ENCODE measurements at regions not wholly inside any gene's neighbourhood (a gene's known extent, or its start where the extent isn't known, plus 50 kb on each side); places are given as distances from the start of the nearest gene placed in this dataset.

DNA sequence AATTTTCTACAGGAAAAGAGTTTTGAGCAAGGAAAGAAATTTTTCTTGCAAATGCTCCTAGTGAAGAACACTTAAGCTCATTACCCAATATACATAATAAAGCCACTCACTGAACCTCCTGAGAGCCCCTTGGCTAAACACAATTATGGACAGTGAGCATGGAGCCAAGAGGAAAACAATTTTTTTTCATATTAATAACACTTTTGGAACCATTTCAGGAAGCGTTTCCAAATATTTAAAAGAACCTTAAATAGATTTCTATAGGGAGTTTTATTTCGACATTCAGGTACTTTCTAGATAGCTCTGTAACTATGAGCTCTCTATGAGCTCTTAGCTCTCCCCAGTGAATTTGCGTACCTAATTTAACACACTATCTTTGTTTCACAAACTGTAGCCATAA is 581.1 kb downstream of the ZNF385D start:
- DNase-seq, result no peak
- H3K36me3 ChIP-seq (replicated peaks in 1 of 2; ENCODE audit: control insufficient read depth in 1 of 2, insufficient read depth in 2 of 2, low read length in 2 of 2), result no peaks in the 10 kb centered on the region
- H4K20me1 ChIP-seq (ENCODE audit: insufficient read depth, low read length), result no peaks in the 10 kb centered on the region
- no peaks in the 10 kb centered on the region for H3K4me1 Mint-ChIP-seq
- H3K9me3 Mint-ChIP-seq, result peaks cover 0 to 8% (median 2%) of the 10 kb centered on the region in 7 donors
- intact Hi-C loops (cut with micrococcal nuclease), result no loop called here
- H3K36me3 Mint-ChIP-seq, result no peaks in the 10 kb centered on the region
- H3K9ac ChIP-seq (ENCODE audit: insufficient read depth, low read length, poor library complexity, severe bottlenecking), result no peak overlapping the region
- TF ChIP-seq, protein P1, sequence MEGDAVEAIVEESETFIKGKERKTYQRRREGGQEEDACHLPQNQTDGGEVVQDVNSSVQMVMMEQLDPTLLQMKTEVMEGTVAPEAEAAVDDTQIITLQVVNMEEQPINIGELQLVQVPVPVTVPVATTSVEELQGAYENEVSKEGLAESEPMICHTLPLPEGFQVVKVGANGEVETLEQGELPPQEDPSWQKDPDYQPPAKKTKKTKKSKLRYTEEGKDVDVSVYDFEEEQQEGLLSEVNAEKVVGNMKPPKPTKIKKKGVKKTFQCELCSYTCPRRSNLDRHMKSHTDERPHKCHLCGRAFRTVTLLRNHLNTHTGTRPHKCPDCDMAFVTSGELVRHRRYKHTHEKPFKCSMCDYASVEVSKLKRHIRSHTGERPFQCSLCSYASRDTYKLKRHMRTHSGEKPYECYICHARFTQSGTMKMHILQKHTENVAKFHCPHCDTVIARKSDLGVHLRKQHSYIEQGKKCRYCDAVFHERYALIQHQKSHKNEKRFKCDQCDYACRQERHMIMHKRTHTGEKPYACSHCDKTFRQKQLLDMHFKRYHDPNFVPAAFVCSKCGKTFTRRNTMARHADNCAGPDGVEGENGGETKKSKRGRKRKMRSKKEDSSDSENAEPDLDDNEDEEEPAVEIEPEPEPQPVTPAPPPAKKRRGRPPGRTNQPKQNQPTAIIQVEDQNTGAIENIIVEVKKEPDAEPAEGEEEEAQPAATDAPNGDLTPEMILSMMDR (IDR thresholded peaks at IDR 0.05), result no peak
- H3K27ac Mint-ChIP-seq, result no peak overlapping the region
- peaks cover 0 to 3% of the 10 kb centered on the region in 2 donors for H3K9me3 ChIP-seq (replicated peaks in 1 of 2; ENCODE audit: control insufficient read depth in 1 of 2, insufficient read depth in 1 of 2, low read length in 2 of 2)
- H3K4me3 Mint-ChIP-seq, result no peak overlapping the region
- no peaks in the 10 kb centered on the region for H3K79me2 ChIP-seq (ENCODE audit: insufficient read depth, low read length)
- no peak overlapping the region for H2AFZ ChIP-seq (ENCODE audit: insufficient read depth, low read depth, low read length, poor library complexity, severe bottlenecking)
- H3K27ac ChIP-seq (ENCODE audit: low read depth in 1 of 2, low read length in 2 of 2), result no peak overlapping the region
- no CpG with 5 or more reads among the region's 3 CpGs for WGBS (ENCODE audit: insufficient coverage)
- H3K27me3 ChIP-seq (ENCODE audit: control insufficient read depth in 2 of 2, insufficient read depth in 2 of 2, low read length in 2 of 2), result no peaks in the 10 kb centered on the region
- H3K4me1 ChIP-seq (ENCODE audit: control insufficient read depth in 1 of 2, insufficient read depth in 2 of 2, low read length in 2 of 2), result no peaks in the 10 kb centered on the region
- no peak overlapping the region for H3K4me2 ChIP-seq (replicated peaks; ENCODE audit: extremely low read depth, low read length, poor library complexity, severe bottlenecking)
- H3K4me3 ChIP-seq (replicated peaks in 1 of 3; ENCODE audit: low read depth in 2 of 3, low read length in 3 of 3), result no peak overlapping the region
- peaks cover 0 to 1% (median 0%) of the 10 kb centered on the region in 3 donors for H3K27me3 Mint-ChIP-seq (ENCODE audit: low read depth in 3 of 3)

DNA sequence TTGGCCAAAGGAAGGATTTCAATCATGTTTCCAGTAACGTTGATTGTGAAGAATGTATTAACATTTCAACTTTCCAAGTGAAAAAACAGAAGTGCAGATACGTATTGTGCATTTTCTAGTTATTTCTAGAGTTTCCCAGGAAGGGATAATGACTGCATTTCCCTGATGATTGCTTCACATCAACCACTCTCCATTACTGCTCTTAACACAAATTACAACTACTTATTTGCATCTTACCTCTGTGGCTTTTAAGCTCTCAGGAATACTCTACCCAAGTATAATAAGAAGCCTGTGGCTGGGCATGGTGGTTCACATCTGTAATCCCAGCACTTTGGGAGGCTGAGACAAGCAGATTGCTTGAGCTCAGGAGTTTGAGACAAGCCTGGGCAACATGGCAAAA is 582.5 kb downstream of the ZNF385D start:
- Histone ChIP-seq H3K36me3 (replicated peaks in 1 of 2; ENCODE audit: control insufficient read depth in 1 of 2, insufficient read depth in 2 of 2, low read length in 2 of 2) (no peaks in the 10 kb centered on the region), H3K27me3 (ENCODE audit: control insufficient read depth in 2 of 2, insufficient read depth in 2 of 2, low read length in 2 of 2) (no peaks in the 10 kb centered on the region), H3K79me2 (ENCODE audit: insufficient read depth, low read length) (no peaks in the 10 kb centered on the region), H4K20me1 (ENCODE audit: insufficient read depth, low read length) (no peaks in the 10 kb centered on the region), H3K27ac (ENCODE audit: low read depth in 1 of 2, low read length in 2 of 2) (no peak overlapping the region), H3K4me2 (replicated peaks; ENCODE audit: extremely low read depth, low read length, poor library complexity, severe bottlenecking) (no peak overlapping the region), H3K4me3 (replicated peaks in 1 of 3; ENCODE audit: low read depth in 2 of 3, low read length in 3 of 3) (no peak overlapping the region), H2AFZ (ENCODE audit: insufficient read depth, low read depth, low read length, poor library complexity, severe bottlenecking) (no peak overlapping the region), H3K9me3 (replicated peaks in 1 of 2; ENCODE audit: control insufficient read depth in 1 of 2, insufficient read depth in 1 of 2, low read length in 2 of 2) (peaks cover 0 to 3% of the 10 kb centered on the region in 2 donors), H3K9ac (ENCODE audit: insufficient read depth, low read length, poor library complexity, severe bottlenecking) (no peak overlapping the region), H3K4me1 (ENCODE audit: control insufficient read depth in 1 of 2, insufficient read depth in 2 of 2, low read length in 2 of 2) (no peaks in the 10 kb centered on the region)
- Mint-ChIP-seq H3K27me3 (ENCODE audit: low read depth in 3 of 3) (no peaks in the 10 kb centered on the region), H3K4me3 (no peak overlapping the region), H3K27ac (no peak overlapping the region), H3K9me3 (peaks cover 0 to 8% (median 2%) of the 10 kb centered on the region in 7 donors), H3K4me1 (no peaks in the 10 kb centered on the region), H3K36me3 (no peaks in the 10 kb centered on the region)
- TF ChIP-seq, protein P1 (IDR thresholded peaks at IDR 0.05), result no peak
- 100% methylated on average over 1 of the region's 2 CpGs for WGBS (ENCODE audit: insufficient coverage)
- DNase-seq, result no peak
- intact Hi-C loops (cut with micrococcal nuclease), result no loop called here

Measured in CD14-positive monocyte (primary cell).